K562 (cell line): ENCODE measurements at regions not wholly inside any gene's neighbourhood (a gene's known extent, or its start where the extent isn't known, plus 50 kb on each side); places are given as distances from the start of the nearest gene placed in this dataset.

ENCODE experiments used
- ARID2 ChIP-seq: fragments of 450-650 bp; IDR thresholded peaks from 2 replicates; pipeline ENCODE4 v1.6.1; 2017; ENCODE audit warnings: antibody characterized with exemption, mild to moderate bottlenecking
- BRF2 ChIP-seq: IDR thresholded peaks from 3 replicates; pipeline ENCODE4 v1.6.1; 2011; ENCODE audit warnings: borderline replicate concordance, mild to moderate bottlenecking; ENCODE audit not compliant: insufficient read length, insufficient read depth
- CBFA2T2 ChIP-seq: fragments of 450-650 bp; conservative IDR thresholded peaks from 2 replicates; pipeline ENCODE4 v1.6.1; 2017; ENCODE audit warnings: mild to moderate bottlenecking
- E4F1 ChIP-seq: fragments of 250-450 bp; sonication (Bioruptor Pico); IDR thresholded peaks from 2 replicates; pipeline ENCODE4 v1.5.0; 2021; ENCODE audit warnings: mild to moderate bottlenecking, borderline replicate concordance
- SIN3B ChIP-seq: fragments of 450-650 bp; IDR thresholded peaks from 2 replicates; pipeline ENCODE4 v1.6.1; 2017; ENCODE audit warnings: low read depth, mild to moderate bottlenecking, moderate library complexity
- TF ChIP-seq, protein P1 (sequence below): fragments of 450-650 bp; IDR thresholded peaks from 2 replicates; pipeline ENCODE4 v1.6.1; 2016; ENCODE audit warnings: low read depth

DNA sequence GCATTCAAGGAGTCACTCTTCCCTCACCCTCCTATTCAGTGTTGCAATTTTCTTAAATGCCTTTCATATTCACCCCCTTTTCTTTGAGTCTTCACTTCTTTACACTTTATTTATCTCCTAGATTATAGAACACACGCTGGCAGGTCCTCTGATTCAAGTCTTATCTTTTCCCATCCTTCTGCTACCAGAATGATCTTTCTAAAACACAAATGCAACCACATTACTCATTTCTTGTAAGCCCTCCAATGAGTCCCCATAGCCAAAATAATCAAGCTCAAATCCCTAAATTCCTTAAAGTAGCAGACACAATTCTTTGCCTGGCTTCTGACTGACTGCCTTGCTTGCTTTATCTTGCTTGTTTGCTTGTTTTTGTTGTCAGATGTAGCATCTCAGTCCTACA, 920.0 kb downstream of the TFAP2A start (continued):
- TF ChIP-seq E4F1 (CRISPR knock-in tag), result no peak
- TF ChIP-seq CBFA2T2, result no peak
- no peak for TF ChIP-seq ARID2
- TF ChIP-seq SIN3B, result no peak
- no peak for TF ChIP-seq BRF2
- TF ChIP-seq, protein P1, sequence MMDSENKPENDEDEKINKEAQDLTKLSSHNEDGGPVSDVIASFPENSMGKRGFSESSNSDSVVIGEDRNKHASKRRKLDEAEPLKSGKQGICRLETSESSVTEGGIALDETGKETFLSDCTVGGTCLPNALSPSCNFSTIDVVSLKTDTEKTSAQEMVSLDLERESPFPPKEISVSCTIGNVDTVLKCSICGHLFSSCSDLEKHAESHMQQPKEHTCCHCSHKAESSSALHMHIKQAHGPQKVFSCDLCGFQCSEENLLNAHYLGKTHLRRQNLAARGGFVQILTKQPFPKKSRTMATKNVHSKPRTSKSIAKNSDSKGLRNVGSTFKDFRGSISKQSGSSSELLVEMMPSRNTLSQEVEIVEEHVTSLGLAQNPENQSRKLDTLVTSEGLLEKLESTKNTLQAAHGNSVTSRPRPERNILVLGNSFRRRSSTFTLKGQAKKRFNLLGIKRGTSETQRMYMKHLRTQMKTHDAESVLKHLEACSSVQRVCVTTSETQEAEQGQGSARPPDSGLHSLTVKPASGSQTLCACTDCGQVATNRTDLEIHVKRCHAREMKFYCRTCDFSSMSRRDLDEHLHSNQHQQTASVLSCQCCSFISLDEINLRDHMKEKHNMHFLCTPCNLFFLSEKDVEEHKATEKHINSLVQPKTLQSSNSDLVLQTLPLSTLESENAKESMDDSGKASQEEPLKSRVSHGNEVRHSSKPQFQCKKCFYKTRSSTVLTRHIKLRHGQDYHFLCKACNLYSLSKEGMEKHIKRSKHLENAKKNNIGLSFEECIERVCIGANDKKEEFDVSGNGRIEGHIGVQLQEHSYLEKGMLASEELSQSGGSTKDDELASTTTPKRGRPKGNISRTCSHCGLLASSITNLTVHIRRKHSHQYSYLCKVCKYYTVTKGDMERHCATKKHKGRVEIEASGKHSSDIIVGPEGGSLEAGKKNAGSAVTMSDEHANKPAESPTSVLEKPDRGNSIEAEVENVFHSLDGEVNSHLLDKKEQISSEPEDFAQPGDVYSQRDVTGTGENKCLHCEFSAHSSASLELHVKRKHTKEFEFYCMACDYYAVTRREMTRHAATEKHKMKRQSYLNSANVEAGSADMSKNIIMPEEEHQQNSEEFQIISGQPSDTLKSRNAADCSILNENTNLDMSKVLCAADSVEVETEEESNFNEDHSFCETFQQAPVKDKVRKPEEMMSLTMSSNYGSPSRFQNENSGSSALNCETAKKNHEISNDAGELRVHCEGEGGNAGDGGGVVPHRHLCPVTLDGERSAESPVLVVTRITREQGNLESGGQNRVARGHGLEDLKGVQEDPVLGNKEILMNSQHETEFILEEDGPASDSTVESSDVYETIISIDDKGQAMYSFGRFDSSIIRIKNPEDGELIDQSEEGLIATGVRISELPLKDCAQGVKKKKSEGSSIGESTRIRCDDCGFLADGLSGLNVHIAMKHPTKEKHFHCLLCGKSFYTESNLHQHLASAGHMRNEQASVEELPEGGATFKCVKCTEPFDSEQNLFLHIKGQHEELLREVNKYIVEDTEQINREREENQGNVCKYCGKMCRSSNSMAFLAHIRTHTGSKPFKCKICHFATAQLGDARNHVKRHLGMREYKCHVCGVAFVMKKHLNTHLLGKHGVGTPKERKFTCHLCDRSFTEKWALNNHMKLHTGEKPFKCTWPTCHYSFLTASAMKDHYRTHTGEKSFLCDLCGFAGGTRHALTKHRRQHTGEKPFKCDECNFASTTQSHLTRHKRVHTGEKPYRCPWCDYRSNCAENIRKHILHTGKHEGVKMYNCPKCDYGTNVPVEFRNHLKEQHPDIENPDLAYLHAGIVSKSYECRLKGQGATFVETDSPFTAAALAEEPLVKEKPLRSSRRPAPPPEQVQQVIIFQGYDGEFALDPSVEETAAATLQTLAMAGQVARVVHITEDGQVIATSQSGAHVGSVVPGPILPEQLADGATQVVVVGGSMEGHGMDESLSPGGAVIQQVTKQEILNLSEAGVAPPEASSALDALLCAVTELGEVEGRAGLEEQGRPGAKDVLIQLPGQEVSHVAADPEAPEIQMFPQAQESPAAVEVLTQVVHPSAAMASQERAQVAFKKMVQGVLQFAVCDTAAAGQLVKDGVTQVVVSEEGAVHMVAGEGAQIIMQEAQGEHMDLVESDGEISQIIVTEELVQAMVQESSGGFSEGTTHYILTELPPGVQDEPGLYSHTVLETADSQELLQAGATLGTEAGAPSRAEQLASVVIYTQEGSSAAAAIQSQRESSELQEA, result no peak
- TF ChIP-seq, all 486 proteins: peak for 0
